ENCODE measurements at regions not wholly inside any gene's neighbourhood (a gene's known extent, or its start where the extent isn't known, plus 50 kb on each side); places are given as distances from the start of the nearest gene placed in this dataset.

DNA sequence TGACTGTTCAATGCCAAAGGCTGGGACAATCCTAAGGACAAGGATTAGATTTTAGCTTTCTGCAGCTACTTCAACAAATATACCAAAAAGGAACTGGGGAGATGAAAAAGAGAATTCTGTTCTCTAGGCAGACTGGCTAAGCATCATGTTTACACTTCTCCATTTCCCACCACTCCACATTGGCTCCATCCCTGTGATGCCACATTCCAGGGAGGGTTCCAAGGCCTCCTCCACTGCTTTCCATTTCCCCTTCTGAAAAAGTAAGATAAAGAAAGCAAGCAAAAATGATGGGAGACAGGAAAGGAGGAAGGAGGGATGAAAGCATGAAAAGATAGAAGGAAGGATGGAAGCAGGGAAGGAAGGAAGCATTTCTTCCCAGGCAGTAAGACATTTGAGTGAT is 315.8 kb downstream of the BLID start:
- no peak for DNase-seq (ENCODE audit: low spot score)

DNA sequence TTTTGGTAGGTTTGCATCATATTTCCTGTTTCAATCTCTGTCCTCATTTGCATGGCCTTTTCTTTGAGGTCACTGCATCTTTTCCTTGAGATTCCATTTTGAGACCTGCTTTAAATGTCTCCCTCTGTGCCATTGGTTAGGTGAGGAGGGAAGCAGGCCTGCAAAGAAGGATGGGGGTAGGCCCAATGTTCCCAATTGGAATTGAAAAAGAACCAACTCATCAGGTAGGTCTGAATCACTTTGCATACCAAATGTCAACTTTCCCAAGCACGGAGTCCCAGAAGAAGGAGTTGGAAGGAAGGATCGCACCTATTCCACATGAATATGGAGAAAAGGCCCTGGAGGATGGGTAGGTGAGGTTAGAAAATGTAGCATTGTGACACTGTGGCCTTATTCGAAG is 318.5 kb downstream of the BLID start:
- DNase-seq (ENCODE audit: low spot score), result no peak

DNA sequence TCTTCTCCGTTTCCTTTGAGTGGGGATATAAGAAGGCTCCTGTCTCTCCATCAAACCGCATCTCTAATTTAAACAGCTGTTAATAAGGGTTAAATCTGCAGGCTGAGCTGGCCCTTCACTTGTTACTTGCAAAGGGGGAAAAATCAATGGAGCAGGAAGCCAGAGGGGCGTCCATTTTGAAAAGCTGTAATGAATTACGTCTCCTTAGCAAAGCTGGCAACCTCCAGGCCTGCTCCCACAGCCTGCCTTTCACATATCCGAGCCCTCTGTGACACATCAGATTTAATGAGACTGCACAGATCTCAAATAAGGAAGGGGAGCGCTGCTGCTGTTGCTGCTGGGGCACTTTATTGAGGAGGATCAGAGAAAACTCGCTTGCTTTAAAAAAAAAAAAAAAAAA is 320.8 kb downstream of the BLID start:
- no peak for DNase-seq (ENCODE audit: low spot score)

DNA sequence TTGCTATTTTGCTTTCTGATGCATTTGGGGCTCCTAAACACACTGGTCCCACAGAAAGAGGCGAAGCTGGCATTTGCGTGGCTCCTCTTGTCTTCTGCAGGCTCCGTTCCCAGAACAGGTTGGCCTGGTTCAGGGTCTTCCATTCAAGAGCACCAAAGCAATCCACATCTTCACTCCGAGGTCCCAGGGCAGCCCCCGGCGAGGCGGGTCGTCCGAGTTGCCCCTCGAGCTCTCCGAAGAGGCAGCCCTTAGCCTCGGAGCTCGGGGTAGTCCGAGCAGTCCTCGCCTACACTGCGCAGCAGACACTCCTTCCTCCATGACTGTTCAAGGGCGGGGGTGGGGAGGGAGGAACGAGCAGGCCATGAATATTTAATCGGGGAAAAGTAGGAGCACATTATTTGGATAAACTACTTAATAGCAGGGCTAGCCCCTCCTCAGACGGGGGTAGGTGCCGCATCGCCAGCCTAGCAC is 321.3 kb downstream of the BLID start:
- no peak for DNase-seq (ENCODE audit: low spot score)

DNA sequence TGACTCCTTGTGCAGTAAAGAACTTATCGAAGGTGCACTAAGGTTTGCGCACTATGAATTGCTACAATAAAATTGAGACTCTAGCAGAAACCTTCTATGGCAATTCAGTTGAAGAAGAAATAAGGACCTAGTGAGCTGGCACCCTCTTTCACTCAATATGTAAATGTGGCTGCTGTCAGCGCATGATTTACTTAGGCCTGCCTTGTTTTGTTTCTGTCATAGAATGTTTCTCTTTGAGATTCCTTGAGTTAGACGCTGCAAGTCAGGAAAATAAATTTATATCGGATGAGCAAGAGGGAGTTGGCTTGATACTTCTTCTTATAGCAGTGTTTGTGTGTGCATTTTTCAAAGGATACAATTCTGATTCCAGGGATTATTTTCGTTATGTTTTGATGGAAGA is 322.1 kb downstream of the BLID start:
- DNase-seq (ENCODE audit: low spot score), result no peak

DNA sequence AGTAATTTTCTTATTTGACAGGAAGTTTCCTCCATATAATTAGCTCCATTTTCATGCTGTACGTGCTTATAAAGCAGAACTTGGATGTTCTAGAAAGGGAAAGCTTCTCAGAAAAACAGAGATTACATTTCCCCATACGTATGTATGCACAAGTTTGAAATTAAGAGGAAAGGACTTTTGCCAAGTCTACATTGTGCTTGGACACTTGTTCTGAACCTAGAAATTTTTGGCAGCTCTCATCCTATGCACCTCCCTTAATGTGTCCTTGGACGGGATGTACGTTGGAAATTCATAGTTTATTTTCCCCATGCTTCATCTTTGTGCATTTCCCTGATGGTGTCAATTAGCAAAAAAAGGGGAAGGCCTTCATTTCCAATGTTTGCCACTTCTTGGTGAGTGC is 322.7 kb downstream of the BLID start:
- DNase-seq (ENCODE audit: low spot score), result no peak

GRCh38 chr11:121792185-121792584 is 323.8 kb downstream of the BLID start:
- no peak for DNase-seq (ENCODE audit: low spot score)

GRCh38 chr11:121790430-121790829 is 325.6 kb downstream of the BLID start:
- no peak for DNase-seq (ENCODE audit: low spot score)

- DNase-seq (ENCODE audit: low spot score), result no peak
Measured at GRCh38 chr11:121780971-121781370, 328.2 kb upstream of the SORL1-AS1 start.

DNA sequence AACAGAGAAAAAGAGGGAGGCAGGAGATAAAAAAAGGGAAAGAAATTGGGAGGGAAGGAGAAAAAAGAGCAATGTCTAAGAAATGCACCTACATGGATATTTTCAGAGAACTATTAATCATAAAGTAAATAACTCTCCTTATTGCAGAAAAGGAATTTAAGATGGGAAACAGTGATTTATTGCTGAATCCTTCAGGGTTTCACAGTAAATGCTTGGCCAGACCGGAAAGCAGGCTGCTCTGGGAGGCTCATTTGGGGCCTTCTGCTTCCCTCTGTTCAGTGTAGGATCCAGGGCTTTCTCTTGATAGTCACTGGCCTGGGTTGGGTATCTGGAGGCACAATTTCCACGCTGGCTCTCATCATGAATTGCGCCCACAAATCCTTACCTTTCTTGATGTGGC is 324.3 kb upstream of the SORL1-AS1 start:
- DNase-seq (ENCODE audit: low spot score), result no peak

DNA sequence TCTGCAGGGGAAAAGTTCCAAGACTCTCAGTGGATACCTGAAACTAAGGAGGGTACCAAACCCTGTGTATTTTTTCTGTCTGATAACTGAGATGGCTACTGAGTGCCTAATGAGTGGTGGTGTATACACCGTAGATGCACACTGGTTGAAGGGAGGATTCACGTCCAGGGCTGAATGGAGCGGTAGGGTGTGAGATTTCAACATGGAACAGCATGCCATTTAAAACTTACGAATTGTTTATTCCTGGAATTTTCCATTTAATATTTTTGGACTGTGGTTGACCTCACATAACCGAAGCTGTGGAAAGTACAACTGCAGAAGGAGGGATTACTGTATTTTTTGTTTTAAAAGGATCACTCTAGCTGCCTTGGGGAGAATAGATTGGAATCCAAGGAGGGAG is 322.5 kb upstream of the SORL1-AS1 start:
- no peak for DNase-seq (ENCODE audit: low spot score)

DNA sequence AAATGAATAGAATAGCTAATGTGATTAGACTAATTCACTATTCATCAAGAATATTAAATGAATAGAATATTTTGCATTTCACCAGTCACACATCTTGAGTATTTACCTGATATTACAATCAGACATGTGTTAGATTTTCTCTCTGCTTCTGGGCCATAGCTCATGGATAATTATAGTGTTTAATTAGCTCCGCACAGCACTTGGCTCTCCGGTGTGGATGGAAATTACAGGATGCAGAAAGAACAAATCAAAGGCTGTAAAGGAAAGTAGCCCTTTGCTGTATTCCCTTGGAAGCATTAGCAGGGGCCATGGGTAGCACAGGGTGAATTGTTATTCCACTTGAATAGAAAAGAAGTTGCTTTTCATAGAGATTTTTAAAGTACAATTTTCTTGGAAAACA is 320.3 kb upstream of the SORL1-AS1 start:
- no peak for DNase-seq (ENCODE audit: low spot score)

DNA sequence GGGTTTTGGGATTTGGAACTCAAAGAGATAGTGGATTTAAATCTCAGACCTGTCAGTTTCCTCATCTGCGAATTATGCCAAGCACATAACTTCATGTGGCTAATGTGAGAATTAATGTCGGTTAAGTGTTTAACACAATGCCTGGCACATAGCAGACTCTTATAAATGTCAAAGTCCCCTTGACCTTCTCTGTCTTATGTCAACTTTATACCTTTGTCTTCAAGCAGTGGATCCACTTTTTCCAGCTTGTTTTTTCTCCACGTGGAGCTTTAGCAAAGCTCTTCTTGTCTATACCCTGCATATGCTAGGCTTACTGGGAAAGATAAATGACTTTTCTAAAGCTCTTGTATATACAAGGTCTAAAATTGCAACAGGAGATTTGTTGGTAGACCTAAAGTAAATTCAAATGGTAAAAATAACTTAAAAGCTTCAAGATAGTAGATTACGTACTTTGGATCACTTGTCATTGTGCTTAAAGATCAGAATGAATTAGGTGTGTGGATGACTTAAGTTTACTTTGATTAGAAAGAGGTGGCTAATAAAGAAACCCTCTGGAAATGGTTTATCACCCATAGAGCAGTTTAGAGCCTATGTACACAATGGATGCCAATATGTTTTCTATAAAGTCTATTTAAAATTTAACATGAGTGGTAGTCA is 318.3 kb upstream of the SORL1-AS1 start:
- no peak for DNase-seq (ENCODE audit: low spot score)

DNA sequence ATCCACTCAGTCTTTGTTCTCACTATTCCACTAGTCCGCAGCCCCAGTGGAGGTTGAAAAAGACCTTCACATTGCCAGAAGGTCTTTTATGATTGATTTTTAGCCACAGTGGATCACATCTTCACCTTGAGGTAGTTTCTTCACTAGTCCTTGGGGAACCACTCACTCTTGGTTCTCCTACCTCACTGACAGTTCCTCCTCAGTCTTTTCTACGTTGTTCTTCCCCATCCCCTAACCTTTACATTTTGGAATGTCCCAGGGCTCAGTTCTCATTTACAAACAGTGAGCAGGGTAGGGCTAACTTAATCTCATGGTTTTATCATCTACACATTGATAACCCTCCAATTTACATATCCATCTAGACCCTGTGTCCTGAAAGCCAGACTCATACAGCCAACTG is 316.4 kb upstream of the SORL1-AS1 start:
- no peak for DNase-seq (ENCODE audit: low spot score)

DNA sequence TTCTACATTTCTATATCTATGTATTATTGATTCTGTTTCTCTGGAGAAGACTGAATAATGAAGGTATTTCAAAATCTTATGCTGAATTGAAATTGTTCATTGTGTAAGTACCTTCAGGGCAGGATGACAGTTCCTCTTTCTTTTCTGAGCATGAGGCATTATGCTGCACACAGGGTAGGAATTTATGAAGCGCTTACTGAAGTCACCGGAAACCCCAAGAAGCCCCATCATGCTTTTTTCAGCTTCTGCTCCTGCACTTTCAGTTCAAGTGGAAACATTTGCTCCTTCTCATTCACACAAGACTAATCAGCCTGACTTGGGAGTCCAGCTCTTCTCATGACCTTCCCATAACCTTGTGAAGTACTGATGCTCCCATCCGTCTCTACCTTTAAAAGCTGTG is 314.7 kb upstream of the SORL1-AS1 start:
- no peak for DNase-seq (ENCODE audit: low spot score)

GRCh38 chr11:121766991-121767390 is 314.2 kb upstream of the SORL1-AS1 start:
- no peak for DNase-seq (ENCODE audit: low spot score)

DNA sequence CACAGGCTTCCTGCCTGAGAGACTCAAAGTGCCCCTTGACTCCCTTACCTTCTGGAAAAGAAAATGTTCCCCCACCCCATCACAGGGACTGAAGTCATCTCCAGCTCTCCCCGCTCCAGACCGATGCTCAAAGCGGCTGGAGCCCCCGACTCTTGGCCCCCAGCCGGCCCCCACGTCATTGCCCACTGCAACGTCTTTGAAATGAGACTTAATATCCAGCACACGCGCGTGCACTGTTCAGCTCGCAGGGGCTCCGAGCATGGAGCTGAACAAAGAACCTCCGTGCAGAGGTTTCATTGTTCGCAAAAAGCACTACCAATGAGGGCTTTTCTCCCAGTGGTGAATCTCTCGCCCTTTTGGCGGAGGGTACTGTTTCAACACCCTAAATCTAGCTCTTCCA is 313.4 kb upstream of the SORL1-AS1 start:
- DNase-seq (ENCODE audit: low spot score), result no peak

- no peak for DNase-seq (ENCODE audit: low spot score)
Measured at GRCh38 chr11:121763526-121763925, 310.8 kb upstream of the SORL1-AS1 start.

- DNase-seq (ENCODE audit: low spot score), result no peak
Measured at GRCh38 chr11:121762820-121763219, 310.1 kb upstream of the SORL1-AS1 start.

DNA sequence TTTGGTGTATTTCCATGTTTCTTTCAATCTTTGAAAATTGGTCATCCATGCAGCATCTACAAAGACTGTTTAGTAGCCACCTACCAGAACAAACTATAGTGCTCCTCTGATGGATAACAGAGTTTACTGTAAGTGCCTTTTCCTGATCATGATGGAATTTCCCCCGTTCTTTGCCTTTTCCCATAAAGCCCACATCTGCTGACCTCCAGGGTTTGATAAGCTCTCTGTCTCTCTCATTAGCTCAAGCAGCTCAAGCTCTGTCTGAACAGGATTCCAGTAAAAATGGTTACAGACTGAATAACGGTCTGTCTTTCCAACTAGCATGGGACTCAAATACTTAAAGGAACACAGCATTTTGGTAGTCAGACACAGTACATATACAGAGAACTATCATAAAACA is 308.4 kb upstream of the SORL1-AS1 start:
- no peak for DNase-seq (ENCODE audit: low spot score)

DNA sequence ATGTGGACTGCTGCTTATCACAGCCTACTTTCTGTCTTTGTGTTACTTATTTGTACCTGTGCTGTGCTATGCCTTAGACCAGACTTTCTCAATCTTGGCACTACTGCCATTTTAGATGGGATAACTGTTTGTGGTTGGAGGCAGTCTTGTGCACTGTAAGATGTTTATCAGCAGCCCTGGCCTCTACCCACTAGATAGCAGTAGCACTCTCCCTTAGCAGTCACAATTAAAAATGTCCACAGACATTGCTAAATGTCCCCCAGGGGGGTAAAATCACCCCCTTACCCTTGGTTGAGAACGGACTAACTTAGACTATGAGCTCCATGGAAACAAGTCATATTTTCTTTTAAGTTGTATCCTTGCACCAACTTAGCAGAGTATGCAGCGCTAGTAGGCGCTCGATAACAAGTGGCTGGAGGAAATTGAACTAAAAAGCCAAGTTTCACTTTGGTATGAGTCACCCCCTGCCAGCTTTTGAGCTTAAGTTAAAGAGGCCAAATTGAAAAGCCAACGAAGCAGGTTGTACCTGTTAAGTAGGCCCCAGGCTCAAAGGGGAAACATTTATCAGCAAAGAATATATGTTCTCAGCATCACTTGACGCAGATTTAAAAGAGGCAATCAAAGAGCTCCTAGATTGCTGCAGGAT is 304.8 kb upstream of the SORL1-AS1 start:
- no peak for DNase-seq (ENCODE audit: low spot score)

GRCh38 chr11:121755906-121756305 is 303.1 kb upstream of the SORL1-AS1 start:
- DNase-seq (ENCODE audit: low spot score), result no peak

DNA sequence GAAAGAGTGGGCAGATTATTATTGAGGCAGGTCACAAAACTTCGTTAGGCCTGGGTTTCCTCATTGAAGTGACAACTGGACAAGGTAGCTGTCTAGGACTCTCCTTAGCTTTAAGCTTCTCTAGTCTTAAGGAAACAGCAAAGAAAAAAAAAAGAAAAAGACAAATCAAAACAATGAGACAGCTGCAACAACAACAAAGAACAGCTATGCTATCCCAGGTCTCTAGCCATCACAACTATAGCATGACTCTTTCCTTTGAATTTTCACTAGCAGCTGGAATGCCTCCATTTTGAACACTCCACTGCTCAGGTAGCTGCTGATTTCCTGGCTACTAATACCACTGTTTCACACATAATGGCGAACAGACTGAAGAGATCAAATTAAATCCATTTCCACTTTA is 302.4 kb upstream of the SORL1-AS1 start:
- no peak for DNase-seq (ENCODE audit: low spot score)

GRCh38 chr11:121754598-121754997 is 301.8 kb upstream of the SORL1-AS1 start:
- no peak for DNase-seq (ENCODE audit: low spot score)

Data from HT-29 (cell line).